CD4-positive, alpha-beta T cell treated with Interleukin-1 beta for 1 hour (primary cell): ENCODE measurements at regions not wholly inside any gene's neighbourhood (a gene's known extent, or its start where the extent isn't known, plus 50 kb on each side); places are given as distances from the start of the nearest gene placed in this dataset.

Experiments used
- DNase-seq, 2 donors: peaks; one replicate each; pipeline ENCODE4 v3.0.0-alpha.2; 2020 to 2022

DNA sequence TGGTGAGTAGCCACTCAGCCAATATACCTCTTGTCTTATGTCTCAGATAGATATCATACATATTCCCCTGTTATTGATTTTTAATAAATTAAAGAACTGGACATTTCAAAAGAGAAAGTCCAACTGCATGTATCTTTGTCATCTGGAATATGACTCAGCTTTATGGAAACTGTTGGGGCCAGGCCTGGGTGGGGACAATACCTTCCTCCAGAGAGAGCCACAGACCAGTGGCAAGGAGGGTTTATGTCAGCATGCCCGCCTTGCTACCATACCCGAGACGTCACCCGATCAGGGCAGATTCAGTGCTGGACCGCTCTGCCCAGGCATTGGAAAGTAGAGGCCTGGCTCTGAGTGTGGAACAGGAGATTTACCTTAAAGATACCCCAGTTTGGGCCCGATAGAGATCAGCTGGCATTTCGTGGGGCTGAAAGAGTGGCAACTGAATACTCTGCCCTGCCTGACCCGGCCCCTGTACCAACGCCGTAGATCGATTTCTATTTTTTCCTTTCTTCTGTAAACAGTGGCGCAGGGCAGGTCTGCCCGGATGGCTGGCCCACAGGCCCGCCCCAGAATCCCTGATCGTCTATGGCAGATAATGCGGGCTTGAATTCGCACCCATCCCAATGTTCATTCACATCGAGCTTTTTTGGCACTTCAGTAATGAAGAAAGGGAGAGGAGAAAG is 158.6 kb downstream of the SALL1 start:
- no peak for DNase-seq

GRCh38 chr16:50991436-50991835 is 159.6 kb downstream of the SALL1 start:
- no peak for DNase-seq

DNA sequence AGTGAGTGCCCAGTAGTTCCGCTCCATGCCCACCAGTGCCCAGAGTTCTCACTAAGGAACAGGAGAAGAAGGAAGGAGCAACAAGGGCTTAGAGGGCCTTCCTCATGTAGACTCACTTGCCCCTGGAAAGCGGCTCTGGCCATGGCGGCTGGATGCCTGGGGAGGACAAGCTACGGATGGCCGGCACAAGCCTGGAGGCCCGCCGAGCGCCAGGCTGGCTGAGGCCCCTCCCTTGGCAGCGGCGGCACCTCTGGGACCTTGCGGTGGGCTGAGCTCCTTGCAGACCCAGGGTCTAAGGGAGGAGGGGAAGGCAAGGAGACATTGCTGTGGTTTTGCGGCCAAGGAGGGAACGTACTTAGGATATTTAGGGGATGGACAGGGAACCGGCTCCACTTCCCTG is 160.1 kb downstream of the SALL1 start:
- no peak for DNase-seq

- no peak for DNase-seq
Measured at GRCh38 chr16:50989047-50989446, 162.0 kb downstream of the SALL1 start.

DNA sequence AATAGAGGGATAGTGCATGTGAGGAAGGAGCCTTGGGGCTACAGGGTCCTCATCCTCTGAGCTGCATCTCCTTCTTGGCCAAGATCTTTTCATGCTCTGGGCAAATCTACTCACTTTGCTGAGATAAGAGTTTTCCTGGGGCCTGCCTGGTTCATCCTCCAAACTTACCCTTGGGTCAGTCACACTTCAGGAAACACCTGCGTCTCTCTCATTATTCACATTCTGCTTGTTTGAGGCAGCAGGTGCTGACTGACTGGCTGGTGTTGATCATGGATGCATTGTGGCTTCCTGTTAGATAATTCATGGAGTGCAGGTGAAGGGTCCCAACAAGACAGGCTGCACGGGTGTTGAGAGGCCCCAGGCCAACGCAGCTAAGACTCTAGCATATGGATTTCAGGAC is 162.6 kb downstream of the SALL1 start:
- DNase-seq, result no peak

DNA sequence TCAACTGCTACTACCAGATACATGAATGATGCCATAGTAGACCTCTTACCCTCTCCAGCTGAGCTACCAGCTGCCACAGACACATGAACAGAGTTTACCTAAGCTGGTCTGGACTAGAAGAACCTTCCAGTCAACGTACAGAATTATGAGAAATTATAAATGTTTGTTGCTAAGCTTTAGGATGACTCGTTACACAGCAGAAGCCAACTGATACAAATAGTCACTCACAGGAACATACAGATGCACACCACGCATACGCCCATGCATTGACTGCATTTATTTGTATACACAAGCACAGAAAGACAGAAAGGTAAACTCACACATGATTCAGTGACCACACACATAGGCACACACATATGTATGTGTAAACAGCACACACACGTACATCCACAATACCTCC is 164.6 kb downstream of the SALL1 start:
- no peak for DNase-seq

DNA sequence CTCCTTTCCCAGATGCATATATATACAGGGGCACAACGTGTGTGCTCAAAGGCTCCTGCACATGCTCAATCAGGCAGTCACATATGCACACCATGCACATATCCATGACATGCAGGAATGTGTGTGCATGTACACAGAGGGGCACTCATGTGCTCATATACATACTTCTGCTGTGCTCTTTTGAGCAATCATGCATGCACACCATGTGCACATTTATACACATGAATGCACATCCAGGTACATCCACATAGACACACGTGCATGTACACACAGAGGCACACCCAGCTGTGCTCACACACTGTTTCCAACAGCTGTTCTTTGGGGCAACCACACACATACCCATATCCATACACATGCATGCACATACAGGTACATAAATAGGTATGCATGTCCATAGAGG is 165.3 kb downstream of the SALL1 start:
- DNase-seq, result no peak

GRCh38 chr16:50984688-50985087 is 166.4 kb downstream of the SALL1 start:
- DNase-seq, result no peak

DNA sequence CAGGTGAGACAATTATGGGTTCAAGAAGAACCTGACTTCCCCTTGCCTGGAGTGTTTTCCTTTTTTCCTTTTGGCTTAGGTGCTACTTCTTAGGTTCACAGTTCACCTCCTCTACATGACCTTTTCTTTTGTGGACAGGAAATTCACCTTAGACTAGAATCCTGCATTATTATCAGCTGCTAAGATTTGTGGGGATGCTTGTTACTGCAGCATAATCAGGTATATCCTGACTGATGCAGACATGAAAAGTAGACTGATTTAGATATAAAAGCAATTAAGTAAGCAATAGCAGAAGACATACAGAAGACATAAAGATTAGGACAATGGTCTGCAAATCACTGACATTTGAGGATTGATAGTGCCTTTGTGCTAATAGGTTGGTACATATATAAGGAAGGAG is 168.3 kb downstream of the SALL1 start:
- DNase-seq, result no peak

GRCh38 chr16:50981951-50982350 is 169.1 kb downstream of the SALL1 start:
- no peak for DNase-seq

DNA sequence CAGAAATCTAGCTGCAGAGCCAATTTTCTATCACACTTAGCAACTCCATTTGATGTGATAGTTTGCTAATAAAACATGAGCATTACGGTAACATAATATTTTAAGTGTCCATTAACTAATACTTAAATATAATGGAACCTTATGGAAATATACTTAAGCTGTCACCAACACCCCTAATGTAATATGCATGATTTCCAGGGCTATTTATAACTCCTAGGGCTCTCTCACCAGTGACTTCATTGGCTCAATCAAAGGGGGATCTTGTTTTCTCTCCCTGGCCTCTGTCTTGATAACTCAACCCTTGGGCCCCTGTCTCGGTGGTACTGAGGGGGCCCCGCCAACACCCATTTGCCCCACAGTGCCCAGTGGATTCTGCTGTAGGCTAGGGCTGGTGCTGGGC is 170.4 kb downstream of the SALL1 start:
- no peak for DNase-seq

GRCh38 chr16:50979806-50980620 is 171.1 kb downstream of the SALL1 start:
- no peak for DNase-seq

DNA sequence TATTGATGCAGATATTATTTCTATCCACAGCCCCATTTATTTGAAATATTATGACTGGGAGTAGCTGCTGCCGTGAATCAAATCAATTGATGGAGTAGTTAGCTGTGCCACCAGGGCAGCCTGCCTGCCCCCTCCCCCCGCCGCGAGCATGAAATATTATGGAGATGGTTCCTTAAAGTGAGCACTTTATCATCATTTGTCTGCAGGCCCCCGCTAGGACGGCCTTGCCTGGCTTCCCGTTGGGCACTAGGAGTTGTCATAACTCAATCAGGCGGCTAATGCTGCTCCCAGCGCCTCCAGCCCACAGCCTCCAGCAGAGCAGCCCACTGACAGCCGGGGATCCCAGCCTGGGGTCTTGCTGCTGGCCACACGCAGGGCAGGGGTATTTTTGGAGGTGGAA is 173.9 kb downstream of the SALL1 start:
- no peak for DNase-seq

DNA sequence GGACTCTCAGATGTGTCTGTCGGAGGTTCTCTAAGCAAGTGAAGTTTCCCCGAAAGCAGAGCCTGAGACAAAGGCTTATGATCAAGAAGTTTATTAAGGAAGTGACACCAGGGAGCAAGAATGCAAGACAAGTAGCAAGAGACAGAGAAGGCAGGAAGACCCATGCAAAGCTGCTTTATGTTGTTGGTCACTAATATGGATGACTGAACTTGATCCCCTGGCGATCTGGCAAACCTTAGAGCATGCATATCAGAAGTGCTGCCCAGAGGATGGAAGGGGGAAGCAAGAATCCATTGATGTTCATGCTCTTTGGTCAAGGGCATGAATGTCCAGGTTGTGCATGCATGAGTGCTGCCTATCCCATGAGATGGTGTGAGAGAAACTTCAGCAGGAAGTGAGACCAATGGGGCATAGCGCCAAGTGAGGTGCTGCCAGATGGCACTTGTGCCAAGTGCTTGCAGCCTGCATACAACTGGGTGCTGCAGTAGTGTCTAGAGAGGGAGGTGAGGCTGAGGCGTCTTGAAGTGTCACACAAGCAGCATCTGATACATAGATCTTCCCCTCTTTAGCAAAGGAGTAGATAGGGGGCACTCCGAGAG is 176.5 kb downstream of the SALL1 start:
- DNase-seq, result no peak

DNA sequence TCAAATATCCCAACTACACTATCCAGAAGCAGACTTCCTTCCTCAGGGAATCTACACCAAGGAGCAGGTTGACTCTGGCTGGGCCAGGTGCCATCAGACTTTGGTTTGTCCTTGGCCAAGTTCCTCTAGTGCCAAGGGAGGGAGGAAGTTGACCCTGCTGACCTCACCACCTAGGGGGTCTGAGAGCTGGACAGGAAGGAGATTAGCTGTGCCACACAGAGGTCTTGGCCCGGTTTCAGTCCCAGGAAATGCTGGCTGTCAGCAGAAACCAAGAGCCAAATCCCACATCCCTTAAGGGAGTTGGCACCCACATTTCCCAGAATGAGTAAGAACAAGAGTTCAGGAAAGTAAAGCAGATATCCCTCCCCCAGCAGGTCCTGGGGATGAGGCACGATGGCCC is 178.2 kb downstream of the SALL1 start:
- DNase-seq, result no peak

DNA sequence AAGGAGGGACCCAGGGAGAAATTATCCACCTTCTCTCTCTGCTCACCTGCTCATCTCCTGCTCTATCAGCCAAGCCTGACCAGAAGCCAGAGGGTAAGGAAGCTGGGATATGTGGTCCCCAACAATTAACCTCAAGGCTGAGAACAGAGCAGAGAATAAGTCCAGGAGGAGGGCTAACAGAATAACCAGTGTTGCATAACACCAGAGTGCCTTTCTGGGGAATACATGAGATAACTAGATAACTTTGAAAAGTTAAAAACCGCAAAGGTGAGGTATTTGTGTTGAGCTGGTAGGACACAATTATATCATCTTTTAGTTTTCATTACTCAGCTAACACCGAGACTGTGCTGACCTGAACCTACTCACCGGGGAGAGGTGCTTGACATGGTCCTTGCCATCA is 180.8 kb downstream of the SALL1 start:
- no peak for DNase-seq

GRCh38 chr16:50967827-50968612 is 183.1 kb downstream of the SALL1 start:
- no peak for DNase-seq

GRCh38 chr16:50964491-50964890 is 186.6 kb downstream of the SALL1 start:
- no peak for DNase-seq

DNA sequence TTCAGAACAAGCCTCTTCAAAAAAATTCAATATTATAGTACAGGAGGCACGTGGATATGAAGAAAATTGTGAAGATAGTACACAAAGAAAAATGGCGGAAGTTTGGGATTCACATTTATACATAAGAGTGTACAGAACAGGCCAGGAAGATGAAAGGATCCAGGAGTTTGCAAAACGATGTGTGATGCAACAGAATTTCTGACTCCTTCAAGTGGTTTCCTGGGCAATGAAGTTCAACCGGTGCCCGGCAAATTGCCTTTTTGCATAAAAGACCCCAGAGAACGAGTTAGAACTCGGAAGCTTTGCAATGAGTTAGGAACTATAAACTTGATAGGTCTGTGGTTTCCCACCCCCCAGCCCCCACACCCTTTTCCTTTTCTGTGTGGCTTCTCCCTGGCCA is 189.1 kb downstream of the SALL1 start:
- no peak for DNase-seq

GRCh38 chr16:50960517-50961202 is 190.4 kb downstream of the SALL1 start:
- no peak for DNase-seq

DNA sequence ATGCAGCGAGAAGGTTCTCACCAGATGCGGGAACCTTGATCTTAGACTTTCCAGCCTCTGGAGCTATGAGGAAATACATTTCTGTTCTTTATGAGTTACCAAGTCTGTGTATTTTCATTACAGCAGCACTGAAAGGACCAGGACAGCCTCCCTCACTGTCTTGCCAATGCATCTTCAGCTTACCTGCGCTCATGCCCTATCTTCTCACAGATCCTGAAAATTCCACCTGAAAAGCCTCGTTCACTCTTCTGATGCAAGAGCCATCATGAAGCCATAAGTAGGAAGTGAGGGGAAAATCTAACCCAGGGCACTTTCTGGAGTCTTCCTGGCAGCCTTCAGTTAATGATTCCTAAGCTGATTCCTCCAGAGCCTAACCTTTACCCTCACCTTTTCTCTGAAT is 194.0 kb downstream of the SALL1 start:
- DNase-seq, result no peak

- DNase-seq, result no peak
Measured at GRCh38 chr16:50956637-50957036, 194.4 kb downstream of the SALL1 start.

- no peak for DNase-seq
Measured at GRCh38 chr16:50955311-50955710, 195.8 kb downstream of the SALL1 start.
